Breast epithelium (tissue), 3 donors: ENCODE measurements at regions not wholly inside any gene's neighbourhood (a gene's known extent, or its start where the extent isn't known, plus 50 kb on each side); places are given as distances from the start of the nearest gene placed in this dataset.

Experiments used
- CTCF ChIP-seq, 3 donors: fragments of 450-650 bp; IDR thresholded peaks; one replicate each; pipeline ENCODE4 v1.5.1; 2016 to 2017; ENCODE audit warnings: antibody characterized with exemption in 3 of 3, mild to moderate bottlenecking in 3 of 3, moderate library complexity in 3 of 3
- POLR2AphosphoS5 ChIP-seq, 3 donors: sonication (generic); formaldehyde crosslinking; IDR thresholded peaks; one replicate each; pipeline ENCODE4 v1.6.1; 2017; ENCODE audit warnings: antibody characterized with exemption in 3 of 3

DNA sequence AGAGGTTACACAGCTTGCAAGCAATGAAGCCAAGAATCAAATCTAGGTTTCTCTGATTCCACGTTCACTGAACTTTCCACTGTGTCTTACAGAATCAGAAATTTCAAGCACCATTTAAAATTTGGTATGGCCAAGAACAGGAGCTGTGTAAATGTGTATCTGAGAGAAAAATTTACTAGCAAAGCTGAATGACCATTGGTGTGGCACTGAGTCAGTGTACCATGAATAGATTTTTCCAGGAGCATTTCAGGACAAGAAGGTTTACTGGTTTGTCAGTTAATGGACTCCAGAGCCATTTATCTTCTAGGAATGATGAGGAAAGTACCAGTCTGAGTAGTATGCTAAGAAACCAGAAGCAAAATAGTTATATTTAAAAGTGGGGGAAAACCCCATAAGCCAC, 269.4 kb upstream of the FAT3 start:
- TF ChIP-seq POLR2AphosphoS5 (IDR thresholded peaks at IDR 0.05) (no peak), CTCF (IDR thresholded peaks at IDR 0.05) (no peak)
